ENCODE measurements at regions not wholly inside any gene's neighbourhood (a gene's known extent, or its start where the extent isn't known, plus 50 kb on each side); places are given as distances from the start of the nearest gene placed in this dataset.

GRCh38 chr9:30977965-30978364 is 1406.5 kb upstream of the ACO1 start:
- no peak for DNase-seq (ENCODE audit: low spot score)
- no peak for TF ChIP-seq CTCF (conservative IDR thresholded peaks at IDR 0.05; ENCODE audit: low read depth)
- CTCF ChIA-PET: no interaction called here
- H3K27ac ChIP-seq: no peak overlapping the region
- POLR2A ChIA-PET (ENCODE audit: low non-redundant PET): no interaction called here

GRCh38 chr9:30982301-30982700 is 1402.1 kb upstream of the ACO1 start:
- CTCF ChIA-PET: no interaction called here
- H3K27ac ChIP-seq: no peak overlapping the region
- POLR2A ChIA-PET (ENCODE audit: low non-redundant PET): no interaction called here
- DNase-seq (ENCODE audit: low spot score): no peak
- no peak for TF ChIP-seq CTCF (conservative IDR thresholded peaks at IDR 0.05; ENCODE audit: low read depth)

- TF ChIP-seq CTCF (conservative IDR thresholded peaks at IDR 0.05; ENCODE audit: low read depth): no peak
- no peak overlapping the region for H3K27ac ChIP-seq
- CTCF ChIA-PET: no interaction called here
- no peak for DNase-seq (ENCODE audit: low spot score)
- POLR2A ChIA-PET (ENCODE audit: low non-redundant PET): no interaction called here
Observed at GRCh38 chr9:30995956-30996738, 1388.3 kb upstream of the ACO1 start.

GRCh38 chr9:30996761-30997160 is 1387.7 kb upstream of the ACO1 start:
- ChIA-PET CTCF (no interaction called here), POLR2A (ENCODE audit: low non-redundant PET) (no interaction called here)
- no peak overlapping the region for H3K27ac ChIP-seq
- no peak for DNase-seq (ENCODE audit: low spot score)
- no peak for TF ChIP-seq CTCF (conservative IDR thresholded peaks at IDR 0.05; ENCODE audit: low read depth)

GRCh38 chr9:30997291-30997690 is 1387.2 kb upstream of the ACO1 start:
- TF ChIP-seq CTCF (conservative IDR thresholded peaks at IDR 0.05; ENCODE audit: low read depth): no peak
- ChIA-PET POLR2A (ENCODE audit: low non-redundant PET) (no interaction called here), CTCF (no interaction called here)
- H3K27ac ChIP-seq: no peak overlapping the region
- DNase-seq (ENCODE audit: low spot score): no peak

- DNase-seq (ENCODE audit: low spot score): no peak
- no peak overlapping the region for H3K27ac ChIP-seq
- ChIA-PET CTCF (no interaction called here), POLR2A (ENCODE audit: low non-redundant PET) (no interaction called here)
- no peak for TF ChIP-seq CTCF (conservative IDR thresholded peaks at IDR 0.05; ENCODE audit: low read depth)
Observed at GRCh38 chr9:31005086-31005665, 1379.3 kb upstream of the ACO1 start.

Measured in RWPE1 (cell line).